HG03066 (cell line): ENCODE measurements at regions not wholly inside any gene's neighbourhood (a gene's known extent, or its start where the extent isn't known, plus 50 kb on each side); places are given as distances from the start of the nearest gene placed in this dataset.
"Not testable (repeated sequence)": the region's sequence is repeated elsewhere in the genome, so short reads cannot be mapped to it uniquely, and the experiment has no call there.

ENCODE experiments used
- ATAC-seq: cut with Tn5 transposase; IDR thresholded peaks from one replicate; pipeline ENCODE4 v1.9.1; 2021; ENCODE audit warnings: low read depth; ENCODE audit not compliant: unreplicated experiment

GRCh38 chr4:94011190-94011589 lies 182.6 kb downstream of the ATOH1 start:
- no peak for ATAC-seq

- no peak for ATAC-seq
These were observed 186.1 kb downstream of the ATOH1 start for GRCh38 chr4:94014484-94015136.

GRCh38 chr4:94015956-94016355 lies 187.4 kb downstream of the ATOH1 start:
- no peak for ATAC-seq

- ATAC-seq, result no peak
These were observed 174.9 kb upstream of the SMARCAD1 start for GRCh38 chr4:94032754-94033153.

GRCh38 chr4:94036964-94037363 lies 170.7 kb upstream of the SMARCAD1 start:
- no peak for ATAC-seq

GRCh38 chr4:94038195-94038594 lies 169.5 kb upstream of the SMARCAD1 start:
- no peak for ATAC-seq

- no peak for ATAC-seq
These were observed 168.4 kb upstream of the SMARCAD1 start for GRCh38 chr4:94039226-94039625.

- not testable (repeated sequence) for ATAC-seq
These were observed 163.2 kb upstream of the SMARCAD1 start for GRCh38 chr4:94044471-94044870.

GRCh38 chr4:94063084-94063483 lies 144.6 kb upstream of the SMARCAD1 start:
- no peak for ATAC-seq

GRCh38 chr4:94068753-94069719 lies 138.6 kb upstream of the SMARCAD1 start:
- no peak for ATAC-seq

GRCh38 chr4:94076498-94076897 lies 131.2 kb upstream of the SMARCAD1 start:
- no peak for ATAC-seq

- ATAC-seq, result no peak
These were observed 123.5 kb upstream of the SMARCAD1 start for GRCh38 chr4:94084155-94084554.

- ATAC-seq, result not testable (repeated sequence)
These were observed 108.5 kb upstream of the SMARCAD1 start for GRCh38 chr4:94099141-94099540.

- no peak for ATAC-seq
These were observed 95.0 kb upstream of the SMARCAD1 start for GRCh38 chr4:94112644-94113043.

- ATAC-seq, result no peak
These were observed 92.0 kb upstream of the SMARCAD1 start for GRCh38 chr4:94115687-94116086.

GRCh38 chr4:94116842-94117241 lies 90.8 kb upstream of the SMARCAD1 start:
- ATAC-seq, result no peak

- ATAC-seq, result no peak
These were observed 81.0 kb upstream of the SMARCAD1 start for GRCh38 chr4:94126669-94127068.

GRCh38 chr4:94127707-94128328 lies 79.8 kb upstream of the SMARCAD1 start:
- ATAC-seq, result peak; percentile 75

GRCh38 chr4:94131212-94131611 lies 76.5 kb upstream of the SMARCAD1 start:
- no peak for ATAC-seq

- ATAC-seq, result no peak
These were observed 72.0 kb upstream of the SMARCAD1 start for GRCh38 chr4:94135701-94136100.

- no peak for ATAC-seq
These were observed 67.6 kb upstream of the SMARCAD1 start for GRCh38 chr4:94139931-94140612.
